ENCODE measurements at regions not wholly inside any gene's neighbourhood (a gene's known extent, or its start where the extent isn't known, plus 50 kb on each side); places are given as distances from the start of the nearest gene placed in this dataset.

DNA sequence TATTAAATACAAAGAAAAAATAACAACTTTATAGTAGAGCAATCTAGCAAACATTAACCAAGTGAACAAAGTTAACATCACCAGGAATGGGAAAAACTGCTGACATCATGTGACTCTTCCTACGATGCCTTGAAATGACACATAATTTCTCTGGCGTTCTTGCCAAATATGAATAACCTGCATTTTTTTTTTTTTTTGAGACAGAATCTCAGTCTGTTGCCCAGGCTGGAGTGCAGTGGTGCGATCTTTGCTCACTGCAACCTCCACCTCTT is 126.5 kb upstream of the VKORC1L1 start:
- WGBS (ENCODE audit: low lambda C conversion rate) = 95% methylated on average over 3 of the region's 3 CpGs
- H3K79me2 ChIP-seq (ENCODE audit: insufficient read depth, low read length) = peaks cover 16% of the 10 kb centered on the region
- no peaks in the 10 kb centered on the region for H4K20me1 ChIP-seq (ENCODE audit: insufficient read depth, low read length)
- intact Hi-C loops (cut with micrococcal nuclease; ENCODE audit: unreplicated experiment) = no loop called here
- DNase-seq (ENCODE audit: low spot score) (no peak), FAIRE-seq (no peak), ATAC-seq (no peak)
- H3K9ac ChIP-seq (ENCODE audit: insufficient read depth, low read depth, low read length) = no peak overlapping the region
- H2AFZ ChIP-seq (ENCODE audit: low read length) = no peak overlapping the region
- BruUV-seq (replicated peaks) = no TSS peak
- no peak overlapping the region for H3K27ac ChIP-seq (ENCODE audit: extremely low read length, insufficient read depth, low read length)
- H3K4me1 ChIP-seq (ENCODE audit: insufficient read depth, low read length) = peaks cover 29% of the 10 kb centered on the region
- in situ Hi-C loops (cut with HindIII; ENCODE audit: extremely low pct_ligation_motif_present, low pct_unique_long_range_greater_than_20kb) = loop anchor here (25.0 kb wide), 1 partner anchor 266 kb away; no protein-coding TSS in a partner anchor
- TF ChIP-seq PHB2 (IDR thresholded peaks at IDR 0.05; ENCODE audit: partially characterized antibody) (no peak), ZNF710 (CRISPR knock-in tag; IDR thresholded peaks at IDR 0.05; ENCODE audit: borderline replicate concordance) (no peak), MAFK (conservative IDR thresholded peaks at IDR 0.05 in 1 of 2, IDR thresholded peaks at IDR 0.05 in 1 of 2; ENCODE audit: low read length in 2 of 2) (peak; percentile 26 to 43; a peak in 1 of 4 replicates)
- H3K4me3 ChIP-seq (replicated peaks in 1 of 3; ENCODE audit: insufficient read depth in 1 of 3, low read depth in 2 of 3, low read length in 3 of 3) = no peak overlapping the region
- H3K4me2 ChIP-seq (ENCODE audit: low read depth, low read length) = no peak overlapping the region
- H3K36me3 ChIP-seq (replicated peaks in 1 of 2; ENCODE audit: control insufficient read depth in 1 of 2, insufficient read depth in 2 of 2, low read length in 2 of 2) = no peaks in the 10 kb centered on the region
- POLR2A ChIA-PET = no interaction called here
- CTCF ChIA-PET (ENCODE audit: low intra/inter-chr PET ratio, low total read pairs) = no interaction called here
- H3K27me3 ChIP-seq (ENCODE audit: control insufficient read depth in 1 of 2, insufficient read depth in 2 of 2, low read length in 2 of 2) = no peaks in the 10 kb centered on the region; a peak in 1 of 5 replicates
- H3K9me3 ChIP-seq (ENCODE audit: low read length) = no peaks in the 10 kb centered on the region

DNA sequence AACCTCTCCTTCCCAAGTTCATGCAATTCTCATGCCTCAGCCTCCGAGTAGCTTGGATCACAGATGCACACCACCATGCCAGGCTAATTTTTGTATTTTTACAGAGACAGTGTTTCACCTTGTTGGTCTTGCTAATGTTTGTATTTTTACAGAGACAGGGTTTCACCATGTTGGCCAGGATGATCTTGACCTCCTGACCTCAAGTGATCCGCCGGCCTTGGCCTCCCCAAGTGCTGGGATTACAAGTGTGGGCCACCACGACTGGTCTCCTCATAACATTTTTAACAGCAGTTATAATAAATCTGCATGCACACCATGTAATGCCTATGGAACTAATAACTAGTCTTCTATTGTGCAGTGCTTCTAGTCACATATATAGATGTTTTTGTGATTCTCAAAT is 123.8 kb upstream of the VKORC1L1 start:
- CTCF ChIA-PET (ENCODE audit: low intra/inter-chr PET ratio, low total read pairs) = no interaction called here
- no peak overlapping the region for H2AFZ ChIP-seq (ENCODE audit: low read length)
- TF ChIP-seq SP2 (CRISPR knock-in tag; IDR thresholded peaks at IDR 0.05) = no peak
- TF ChIP-seq, protein P1, sequence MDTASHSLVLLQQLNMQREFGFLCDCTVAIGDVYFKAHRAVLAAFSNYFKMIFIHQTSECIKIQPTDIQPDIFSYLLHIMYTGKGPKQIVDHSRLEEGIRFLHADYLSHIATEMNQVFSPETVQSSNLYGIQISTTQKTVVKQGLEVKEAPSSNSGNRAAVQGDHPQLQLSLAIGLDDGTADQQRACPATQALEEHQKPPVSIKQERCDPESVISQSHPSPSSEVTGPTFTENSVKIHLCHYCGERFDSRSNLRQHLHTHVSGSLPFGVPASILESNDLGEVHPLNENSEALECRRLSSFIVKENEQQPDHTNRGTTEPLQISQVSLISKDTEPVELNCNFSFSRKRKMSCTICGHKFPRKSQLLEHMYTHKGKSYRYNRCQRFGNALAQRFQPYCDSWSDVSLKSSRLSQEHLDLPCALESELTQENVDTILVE (CRISPR knock-in tag; IDR thresholded peaks at IDR 0.05) = no peak
- TF ChIP-seq ZNF83 (CRISPR knock-in tag; IDR thresholded peaks at IDR 0.05; ENCODE audit: borderline replicate concordance) = no peak
- peak; percentile 47; the same call in 1 of the 2 replicates for TF ChIP-seq NR2F2 (IDR thresholded peaks at IDR 0.05; ENCODE audit: borderline replicate concordance, low read depth)
- TF ChIP-seq MED8 (CRISPR knock-in tag; IDR thresholded peaks at IDR 0.05; ENCODE audit: insufficient replicate concordance) = no peak
- TF ChIP-seq RARA (CRISPR knock-in tag; IDR thresholded peaks at IDR 0.05) = peak; percentile 30; the same call in 1 of the 2 replicates
- no peak for TF ChIP-seq NFRKB (IDR thresholded peaks at IDR 0.05)
- TF ChIP-seq NR2F1 (CRISPR knock-in tag; IDR thresholded peaks at IDR 0.05) = peak in 1 of 2 experiments; percentile 44; a peak in 2 of 4 replicates
- no peak for TF ChIP-seq YEATS4 (CRISPR knock-in tag; IDR thresholded peaks at IDR 0.05; ENCODE audit: borderline replicate concordance)
- no peak for TF ChIP-seq MAX (IDR thresholded peaks at IDR 0.05)
- TF ChIP-seq ZBTB38 (CRISPR knock-in tag; IDR thresholded peaks at IDR 0.05) = 0 out of 2 replicates have a peak, but pooled peaks have one; percentile 18
- peak; percentile 76 for TF ChIP-seq NR2F6 (IDR thresholded peaks at IDR 0.05)
- peak; percentile 54 for TF ChIP-seq NR2F6 (CRISPR knock-in tag; IDR thresholded peaks at IDR 0.05)
- no peak overlapping the region for H3K27ac ChIP-seq (ENCODE audit: extremely low read length, insufficient read depth, low read length)
- WGBS (ENCODE audit: low lambda C conversion rate) = 71% methylated on average over 4 of the region's 4 CpGs
- BruUV-seq (replicated peaks) = no TSS peak
- no peak for FAIRE-seq
- peaks cover 38% of the 10 kb centered on the region for H3K79me2 ChIP-seq (ENCODE audit: insufficient read depth, low read length)
- no peaks in the 10 kb centered on the region; a peak in 1 of 5 replicates for H3K27me3 ChIP-seq (ENCODE audit: control insufficient read depth in 1 of 2, insufficient read depth in 2 of 2, low read length in 2 of 2)
- in situ Hi-C loops (cut with HindIII; ENCODE audit: extremely low pct_ligation_motif_present, low pct_unique_long_range_greater_than_20kb) = loop anchor here (25.0 kb wide), 1 partner anchor 263 kb away; no protein-coding TSS in a partner anchor
- H3K9ac ChIP-seq (ENCODE audit: insufficient read depth, low read depth, low read length) = no peak overlapping the region
- H3K4me2 ChIP-seq (ENCODE audit: low read depth, low read length) = peak overlapping the region; percentile 89; the same call in 1 of the 2 replicates
- DNase-seq (ENCODE audit: low spot score) = no peak
- intact Hi-C loops (cut with micrococcal nuclease; ENCODE audit: unreplicated experiment) = no loop called here
- POLR2A ChIA-PET = no interaction called here
- no peak overlapping the region for H3K4me3 ChIP-seq (replicated peaks in 1 of 3; ENCODE audit: insufficient read depth in 1 of 3, low read depth in 2 of 3, low read length in 3 of 3)
- peaks cover 0 to 4% of the 10 kb centered on the region in 2 experiments; a peak in 1 of 5 replicates for H3K36me3 ChIP-seq (replicated peaks in 1 of 2; ENCODE audit: control insufficient read depth in 1 of 2, insufficient read depth in 2 of 2, low read length in 2 of 2)
- H3K4me1 ChIP-seq (ENCODE audit: insufficient read depth, low read length) = peaks cover 46% of the 10 kb centered on the region
- H3K9me3 ChIP-seq (ENCODE audit: low read length) = no peaks in the 10 kb centered on the region
- no peaks in the 10 kb centered on the region for H4K20me1 ChIP-seq (ENCODE audit: insufficient read depth, low read length)
- ATAC-seq = no peak
